GM19397 (cell line): ENCODE measurements at regions not wholly inside any gene's neighbourhood (a gene's known extent, or its start where the extent isn't known, plus 50 kb on each side); places are given as distances from the start of the nearest gene placed in this dataset.

Experiments
- ATAC-seq: cut with Tn5 transposase; IDR thresholded peaks from one replicate; pipeline ENCODE4 v1.9.1; 2021; ENCODE audit warnings: mild to moderate bottlenecking, moderate library complexity; ENCODE audit not compliant: unreplicated experiment

DNA sequence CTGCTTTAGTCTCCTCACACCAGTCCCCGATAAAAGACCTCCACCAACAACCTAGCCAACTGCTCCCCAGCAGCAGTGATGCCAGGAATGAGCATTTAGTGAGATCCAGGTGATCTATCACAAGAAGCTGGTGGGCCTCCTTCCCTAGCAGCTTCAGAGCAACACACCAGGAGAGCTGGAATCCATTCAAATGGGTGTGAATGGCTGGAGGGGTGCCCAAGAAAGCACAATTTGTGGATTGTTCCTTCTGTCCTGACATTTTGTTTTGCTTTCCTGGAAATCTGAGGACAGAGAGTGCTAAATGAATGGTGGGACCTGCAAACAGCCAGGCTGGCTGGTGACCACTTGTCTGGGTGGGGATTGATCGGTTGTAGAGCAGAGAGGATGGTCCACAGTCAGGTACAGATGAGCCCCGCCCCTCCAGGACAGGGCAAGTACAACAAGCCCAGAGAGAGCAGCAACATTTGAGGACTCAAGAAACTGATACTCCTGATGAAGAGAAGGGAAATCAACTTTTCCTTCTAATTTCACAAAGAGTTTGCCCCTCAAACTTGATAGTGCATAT, 316.8 kb downstream of the VPS13C start:
- ATAC-seq: no peak

DNA sequence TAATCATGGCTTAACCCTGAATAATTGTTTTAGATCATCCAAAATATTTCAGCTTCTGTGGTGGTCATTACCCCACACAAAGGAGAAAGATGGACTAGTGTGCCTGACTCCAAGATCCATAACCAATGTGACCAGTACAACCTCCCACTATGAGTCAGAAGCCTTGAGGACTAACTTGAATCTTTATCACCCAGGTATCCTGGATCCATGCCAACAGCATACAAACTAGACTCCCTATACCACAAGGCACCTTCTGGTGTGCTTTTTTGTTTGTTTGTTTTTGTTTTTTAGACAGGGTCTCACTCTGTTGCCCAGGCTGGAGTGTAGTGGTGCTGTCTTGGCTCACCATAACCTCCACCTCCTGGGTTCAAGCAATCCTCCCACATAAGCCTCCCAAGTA, 317.7 kb downstream of the VPS13C start:
- ATAC-seq: no peak

- no peak for ATAC-seq
Measured at GRCh38 chr15:61736790-61737189, 323.5 kb downstream of the VPS13C start.

GRCh38 chr15:61731099-61731498, 329.1 kb downstream of the VPS13C start:
- ATAC-seq: no peak

GRCh38 chr15:61729646-61730045, 330.6 kb downstream of the VPS13C start:
- no peak for ATAC-seq

- ATAC-seq: no peak
Measured at GRCh38 chr15:61726166-61726565, 334.1 kb downstream of the VPS13C start.

GRCh38 chr15:61725251-61725650, 335.0 kb downstream of the VPS13C start:
- no peak for ATAC-seq

- no peak for ATAC-seq
Measured at GRCh38 chr15:61724251-61724939, 335.9 kb downstream of the VPS13C start.

DNA sequence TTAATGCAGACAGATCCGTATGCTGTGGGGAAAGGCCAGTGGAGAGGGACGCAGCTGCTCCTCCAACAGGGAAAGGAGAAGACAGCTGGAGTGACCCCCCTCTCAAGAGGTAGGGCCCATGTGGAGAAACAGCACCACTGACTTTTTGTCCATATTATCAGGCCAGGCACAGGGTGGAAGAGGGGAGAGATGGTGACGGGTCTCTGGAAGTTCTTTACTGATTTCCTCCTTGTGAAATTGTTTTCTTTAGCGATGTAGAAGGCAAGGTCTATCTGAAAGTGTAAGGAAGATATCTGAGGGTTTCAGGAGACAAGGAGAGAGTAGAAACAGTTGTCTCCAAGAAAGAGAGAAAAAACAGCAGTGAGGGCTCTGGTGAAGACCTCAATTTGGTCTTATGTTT, 338.8 kb downstream of the VPS13C start:
- no peak for ATAC-seq

- ATAC-seq: no peak
Measured at GRCh38 chr15:61720197-61720704, 340.0 kb downstream of the VPS13C start.

- no peak for ATAC-seq
Measured at GRCh38 chr15:61715082-61715481, 345.2 kb downstream of the VPS13C start.

GRCh38 chr15:61712129-61712759, 348.0 kb downstream of the VPS13C start:
- ATAC-seq: no peak

DNA sequence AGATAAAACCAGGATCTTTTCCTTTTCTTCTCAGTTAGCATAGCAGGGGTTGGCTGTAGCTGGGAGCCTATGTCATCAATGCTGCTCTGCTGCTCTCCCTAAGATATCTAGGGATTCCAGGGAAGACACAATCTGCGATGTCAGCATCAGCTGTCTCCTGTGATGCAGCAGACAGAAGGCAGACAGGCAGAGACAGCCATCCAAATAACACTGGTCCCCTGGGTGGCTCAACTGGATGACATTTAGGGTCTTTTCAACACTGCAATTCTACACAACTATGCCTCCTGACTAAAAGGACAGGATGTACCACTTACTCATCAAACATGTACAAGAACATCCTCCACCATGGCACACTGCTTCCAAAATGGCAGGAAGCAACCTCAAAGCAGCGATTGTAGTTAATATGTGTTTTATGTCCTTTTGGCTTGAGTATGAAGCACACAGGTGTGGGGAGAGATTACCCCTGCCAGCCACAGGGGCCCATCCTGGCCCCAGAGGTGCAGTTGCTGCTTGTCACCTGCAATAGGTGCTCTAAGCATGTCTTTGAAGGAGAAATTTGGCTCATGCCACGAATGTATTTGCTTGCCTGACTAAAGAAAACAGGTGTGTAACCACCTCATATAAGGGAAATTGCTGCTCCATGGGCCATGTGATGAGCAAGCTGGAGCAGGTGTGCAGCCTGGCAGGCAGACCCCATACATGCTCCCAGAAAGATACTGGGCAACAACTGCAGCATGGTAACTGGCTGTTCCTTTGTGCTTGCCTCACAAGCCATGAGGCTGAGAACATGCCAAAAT, 357.8 kb downstream of the VPS13C start:
- ATAC-seq: no peak

DNA sequence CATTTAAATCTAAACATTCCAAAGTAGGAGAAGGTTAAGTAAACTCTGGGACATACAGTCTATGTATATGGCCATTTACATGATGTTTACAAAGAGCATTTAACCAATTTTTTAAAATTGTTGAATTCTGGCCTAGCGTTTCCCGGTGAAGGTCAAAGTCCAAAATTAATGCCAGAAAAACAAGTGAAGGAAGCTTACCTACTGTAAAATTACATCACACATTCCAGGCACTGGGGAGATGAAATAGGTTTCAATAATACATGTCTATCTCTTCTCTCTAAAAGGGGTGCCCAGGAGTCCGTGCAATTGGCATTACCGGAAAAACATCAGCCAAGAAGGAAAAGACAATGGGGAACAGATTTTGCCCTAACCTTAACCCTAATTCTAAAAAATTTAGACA, 358.8 kb downstream of the VPS13C start:
- ATAC-seq: no peak

DNA sequence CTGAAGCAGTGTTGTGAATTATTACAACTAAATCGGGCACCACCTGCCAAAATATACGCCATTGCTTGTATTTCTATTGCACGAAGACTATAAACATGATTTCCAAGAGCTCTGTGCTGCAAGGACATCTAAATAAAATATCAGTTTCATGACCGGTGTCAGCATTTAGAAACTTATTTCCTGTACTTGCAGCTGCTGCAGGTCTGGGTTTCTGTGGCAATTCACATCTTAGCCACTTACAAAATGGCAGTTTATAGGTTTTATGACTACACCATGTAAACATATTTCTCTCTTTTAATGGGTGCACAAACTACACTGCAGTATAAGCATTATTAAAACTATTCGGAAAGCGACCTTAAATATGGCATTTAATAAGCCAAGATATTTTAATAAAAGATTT, 359.4 kb downstream of the VPS13C start:
- no peak for ATAC-seq

DNA sequence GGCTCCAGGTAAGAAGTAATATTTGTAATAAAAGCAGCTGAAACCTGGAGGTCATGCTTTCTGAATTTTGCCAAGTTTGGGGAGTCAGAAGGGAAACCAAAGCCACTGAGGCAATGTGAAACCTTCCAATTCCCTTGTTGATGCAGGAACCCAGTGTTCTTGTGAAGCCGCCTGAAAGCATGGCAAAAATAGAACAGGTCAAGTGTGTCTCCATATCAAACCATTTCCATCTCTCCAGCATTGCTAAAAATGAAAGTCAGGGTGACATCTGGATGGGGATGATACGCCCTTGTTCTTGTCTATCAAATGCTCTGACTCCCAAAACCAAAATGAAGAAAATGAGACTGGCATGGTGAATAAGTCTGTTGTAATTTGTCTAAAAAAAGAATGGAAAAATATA, 362.5 kb downstream of the VPS13C start:
- no peak for ATAC-seq

DNA sequence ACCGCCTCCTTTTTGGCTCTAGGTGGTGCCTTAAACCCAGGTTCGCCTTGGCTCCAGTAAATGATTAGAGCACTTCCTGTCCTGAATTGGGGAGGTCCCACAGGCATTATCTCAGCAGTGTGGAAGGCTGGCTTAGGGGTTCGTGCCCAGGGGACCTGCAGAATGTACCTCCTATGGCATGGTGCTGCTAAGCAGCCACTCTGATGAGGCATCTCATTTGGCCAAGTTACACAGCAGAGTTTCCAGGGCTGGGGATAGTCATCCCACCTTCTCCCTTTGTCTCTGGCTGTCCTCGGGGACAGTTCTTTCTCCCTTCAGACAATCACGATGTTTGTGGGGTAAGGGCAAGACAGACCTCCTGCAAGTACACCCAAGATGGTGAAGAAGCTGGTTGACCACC, 371.2 kb downstream of the VPS13C start:
- no peak for ATAC-seq

DNA sequence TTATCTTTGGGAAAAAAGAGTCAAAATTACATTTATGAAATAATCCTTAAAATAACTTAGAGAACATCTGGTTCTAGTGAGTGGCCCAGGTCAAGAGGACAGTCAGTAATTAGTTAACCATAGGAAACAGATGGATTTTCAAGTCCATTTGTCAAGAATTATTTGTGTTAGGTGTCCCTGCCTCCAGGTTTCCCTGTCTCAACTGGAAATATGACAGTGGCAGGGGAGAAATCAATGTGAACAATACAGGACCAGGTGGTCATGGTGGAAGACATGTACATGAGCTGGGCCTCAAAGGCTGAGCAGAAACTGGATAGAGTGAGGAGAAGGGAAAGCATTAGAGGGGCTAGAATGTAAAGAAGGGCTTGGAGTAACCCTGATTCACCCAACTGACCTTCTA, 372.6 kb downstream of the VPS13C start:
- no peak for ATAC-seq

GRCh38 chr15:61687124-61687523, 373.1 kb downstream of the VPS13C start:
- no peak for ATAC-seq

DNA sequence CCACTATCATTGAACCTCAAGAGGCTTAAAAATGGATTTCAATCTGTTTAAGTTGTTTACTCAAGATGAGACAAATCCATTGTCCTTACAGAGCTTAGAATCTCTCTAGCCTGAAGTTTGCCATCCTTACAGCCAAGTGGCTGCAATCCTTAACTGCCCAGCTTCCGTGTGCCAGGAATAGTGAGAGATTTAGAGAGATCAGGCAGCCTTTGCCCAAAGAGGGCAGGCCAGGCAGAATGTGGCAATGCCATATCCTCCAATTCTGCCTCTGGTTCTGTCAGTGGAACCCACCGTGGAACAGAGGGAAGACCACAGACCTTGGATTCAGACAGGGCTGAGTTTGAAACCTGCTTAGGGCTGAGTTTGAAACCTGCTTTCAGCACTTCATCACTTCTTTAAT, 374.3 kb downstream of the VPS13C start:
- no peak for ATAC-seq

GRCh38 chr15:61685534-61685933, 374.7 kb downstream of the VPS13C start:
- no peak for ATAC-seq
